ENCODE measurements at regions not wholly inside any gene's neighbourhood (a gene's known extent, or its start where the extent isn't known, plus 50 kb on each side); places are given as distances from the start of the nearest gene placed in this dataset.

DNA sequence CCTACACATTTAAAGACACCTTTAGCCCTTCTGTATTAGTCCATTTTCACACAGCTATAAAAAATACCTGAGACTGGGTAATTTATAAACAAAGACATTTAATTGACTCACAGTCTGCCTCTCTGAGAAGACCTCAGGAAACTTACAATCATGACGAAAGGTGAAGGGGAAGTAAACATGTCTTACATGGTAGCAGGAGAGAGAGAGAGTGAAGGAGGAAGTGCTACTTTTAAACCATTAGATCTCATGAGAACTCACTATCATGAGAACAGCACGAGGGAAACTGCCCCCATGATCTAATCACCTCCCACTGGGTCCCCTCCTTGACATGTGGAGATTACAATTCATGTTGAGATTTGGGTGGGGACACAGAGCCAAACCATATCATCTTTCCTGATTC is 946.6 kb downstream of the SLC4A3 start:
- intact Hi-C loops (cut with micrococcal nuclease): no loop called here
- ATAC-seq (no peak), FAIRE-seq (no peak), DNase-seq (ENCODE audit: extremely low read depth in 1 of 4, low spot score in 3 of 4) (no peak)
- ChIA-PET CTCF (ENCODE audit: low intra/inter-chr PET ratio) (interaction anchor here (0.7 kb wide), 1 partner anchor 755 kb away, joined by 3 read pairs; no protein-coding TSS in a partner anchor), POLR2A (no interaction called here)
- TF ChIP-seq BRD9 (IDR thresholded peaks at IDR 0.05; ENCODE audit: low read depth, partially characterized antibody): no peak
- no peak for TF ChIP-seq MTA3 (IDR thresholded peaks at IDR 0.05; ENCODE audit: borderline replicate concordance)
- TF ChIP-seq HDAC3 (IDR thresholded peaks at IDR 0.05; ENCODE audit: borderline replicate concordance, partially characterized antibody): no peak
- TF ChIP-seq C11orf30 (IDR thresholded peaks at IDR 0.05; ENCODE audit: low read depth): no peak
- H3K27ac ChIP-seq (ENCODE audit: extremely low read depth, low read depth, low read length): no peak overlapping the region
- H3K27me3 ChIP-seq (ENCODE audit: control insufficient read depth in 2 of 2, insufficient read depth in 2 of 2, low read length in 2 of 2): no peaks in the 10 kb centered on the region
- H3K4me2 ChIP-seq (ENCODE audit: insufficient read depth, low read length): no peak overlapping the region
- H3K4me3 ChIP-seq: no peak overlapping the region
- no peaks in the 10 kb centered on the region for H3K4me1 ChIP-seq (replicated peaks in 1 of 2; ENCODE audit: control insufficient read depth in 2 of 2, insufficient read depth in 2 of 2, low read length in 2 of 2)
- H3K9ac ChIP-seq (ENCODE audit: insufficient read depth in 1 of 2, low read depth in 2 of 2, low read length in 2 of 2): no peak overlapping the region
- H4K20me1 ChIP-seq (replicated peaks; ENCODE audit: control insufficient read depth, insufficient read depth, low read length): no peaks in the 10 kb centered on the region
- WGBS (ENCODE audit: insufficient coverage, low coverage, missing lambda C conversion rate): 7% methylated on average over 2 of the region's 2 CpGs
- in situ Hi-C loops (cut with MboI): no loop called here
- H3K36me3 ChIP-seq (ENCODE audit: control insufficient read depth, insufficient read depth, low read length): no peaks in the 10 kb centered on the region
- no peaks in the 10 kb centered on the region for H3K9me1 ChIP-seq (ENCODE audit: control insufficient read depth, insufficient read depth, low read length)
- no peak overlapping the region for H2AFZ ChIP-seq (ENCODE audit: low read depth, low read length)
- H3K9me3 ChIP-seq (replicated peaks; ENCODE audit: control insufficient read depth, insufficient read depth, low read depth, low read length): no peaks in the 10 kb centered on the region
- H3K79me2 ChIP-seq (ENCODE audit: control insufficient read depth, insufficient read depth, low read length): no peaks in the 10 kb centered on the region
- no TSS peak for BruUV-seq (replicated peaks)

DNA sequence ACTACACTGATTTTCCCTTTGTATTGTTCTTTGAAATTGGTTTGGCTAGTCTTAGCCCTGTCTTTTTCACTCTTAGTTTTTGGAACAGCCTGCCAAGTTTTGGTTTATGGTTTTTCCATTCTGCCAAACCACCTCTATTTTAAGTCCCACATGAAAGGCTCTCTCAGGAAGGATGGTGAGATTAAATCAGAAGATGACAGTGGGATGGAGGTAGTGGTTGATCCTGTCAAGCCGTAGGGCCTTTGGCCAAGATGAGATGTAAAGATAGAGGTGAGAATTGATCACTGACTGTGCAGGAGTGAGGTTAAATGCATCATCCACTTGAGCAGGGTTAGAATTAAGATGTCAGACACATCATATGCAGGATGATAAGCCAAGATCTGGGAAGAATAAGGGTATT is 948.5 kb downstream of the SLC4A3 start:
- H3K4me1 ChIP-seq (replicated peaks in 1 of 2; ENCODE audit: control insufficient read depth in 2 of 2, insufficient read depth in 2 of 2, low read length in 2 of 2): no peaks in the 10 kb centered on the region
- H4K20me1 ChIP-seq (replicated peaks; ENCODE audit: control insufficient read depth, insufficient read depth, low read length): no peaks in the 10 kb centered on the region
- ATAC-seq (no peak), DNase-seq (ENCODE audit: extremely low read depth in 1 of 4, low spot score in 3 of 4) (no peak), FAIRE-seq (no peak)
- in situ Hi-C loops (cut with MboI) (no loop called here), intact Hi-C loops (cut with micrococcal nuclease) (no loop called here)
- no peaks in the 10 kb centered on the region for H3K27me3 ChIP-seq (ENCODE audit: control insufficient read depth in 2 of 2, insufficient read depth in 2 of 2, low read length in 2 of 2)
- no peak overlapping the region for H3K4me2 ChIP-seq (ENCODE audit: insufficient read depth, low read length)
- POLR2A ChIA-PET: no interaction called here
- CTCF ChIA-PET (ENCODE audit: low intra/inter-chr PET ratio): no interaction called here
- no peaks in the 10 kb centered on the region for H3K9me3 ChIP-seq (replicated peaks; ENCODE audit: control insufficient read depth, insufficient read depth, low read depth, low read length)
- H3K4me3 ChIP-seq: no peak overlapping the region
- H3K27ac ChIP-seq (ENCODE audit: extremely low read depth, low read depth, low read length): no peak overlapping the region
- WGBS (ENCODE audit: insufficient coverage, low coverage, missing lambda C conversion rate): 0% methylated on average over 1 of the region's 1 CpG
- no peaks in the 10 kb centered on the region for H3K36me3 ChIP-seq (ENCODE audit: control insufficient read depth, insufficient read depth, low read length)
- no peak overlapping the region for H2AFZ ChIP-seq (ENCODE audit: low read depth, low read length)
- no peak overlapping the region for H3K9ac ChIP-seq (ENCODE audit: insufficient read depth in 1 of 2, low read depth in 2 of 2, low read length in 2 of 2)
- TF ChIP-seq E2F3 (CRISPR knock-in tag; IDR thresholded peaks at IDR 0.05) (no peak), TEAD2 (tag; IDR thresholded peaks at IDR 0.05) (no peak), USF1 (CRISPR knock-in tag; IDR thresholded peaks at IDR 0.05) (no peak), CREM (IDR thresholded peaks at IDR 0.05; ENCODE audit: low read depth) (no peak)
- H3K79me2 ChIP-seq (ENCODE audit: control insufficient read depth, insufficient read depth, low read length): no peaks in the 10 kb centered on the region
- no peaks in the 10 kb centered on the region for H3K9me1 ChIP-seq (ENCODE audit: control insufficient read depth, insufficient read depth, low read length)
- no TSS peak for BruUV-seq (replicated peaks)

Data from K562 (cell line).